HG02678 (cell line): ENCODE measurements at regions not wholly inside any gene's neighbourhood (a gene's known extent, or its start where the extent isn't known, plus 50 kb on each side); places are given as distances from the start of the nearest gene placed in this dataset.

Experiments
- ATAC-seq: cut with Tn5 transposase; IDR thresholded peaks from one replicate; pipeline ENCODE4 v1.9.1; 2021; ENCODE audit warnings: mild to moderate bottlenecking, moderate library complexity; ENCODE audit not compliant: unreplicated experiment

- no peak for ATAC-seq
These were observed 378.2 kb upstream of the ROBO2 start for GRCh38 chr3:76661527-76662250.

DNA sequence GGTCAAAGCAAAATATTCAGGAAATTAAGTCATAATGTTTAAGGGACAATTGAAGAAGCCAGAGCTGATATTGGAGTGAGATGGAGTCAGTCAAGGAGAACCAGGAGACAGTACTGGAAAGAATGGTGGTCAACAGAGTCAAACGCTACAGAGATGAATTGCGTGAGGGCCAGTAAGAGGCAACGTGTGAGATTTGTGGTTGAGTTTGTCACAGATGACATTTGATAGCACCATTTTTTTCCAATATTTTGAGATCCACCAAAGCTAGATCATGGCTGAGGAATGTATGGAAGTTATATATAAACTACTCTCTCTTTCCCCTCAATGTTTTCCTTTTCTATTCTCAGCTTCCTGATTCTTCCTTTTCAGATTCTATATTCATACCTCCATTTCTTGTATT is 375.1 kb upstream of the ROBO2 start:
- no peak for ATAC-seq

DNA sequence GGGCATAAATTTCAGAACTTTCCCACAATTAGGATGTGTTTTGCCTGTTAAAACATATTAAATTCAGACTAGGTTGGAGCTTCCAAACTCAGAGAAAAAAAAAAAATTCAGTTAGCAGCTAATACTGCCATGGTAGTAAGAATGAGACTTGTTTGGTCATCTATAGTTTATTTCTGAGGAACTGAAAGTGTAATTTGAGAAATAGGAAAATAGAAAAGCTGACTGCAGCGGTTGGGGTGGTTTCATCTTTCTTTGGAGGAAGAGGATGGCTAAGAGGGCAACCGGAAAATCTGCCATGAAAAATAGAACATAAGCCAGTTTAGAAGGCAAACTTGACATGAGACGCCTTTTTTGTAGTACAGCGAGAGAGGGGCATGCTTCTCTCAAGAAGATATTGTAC is 371.2 kb upstream of the ROBO2 start:
- no peak for ATAC-seq

DNA sequence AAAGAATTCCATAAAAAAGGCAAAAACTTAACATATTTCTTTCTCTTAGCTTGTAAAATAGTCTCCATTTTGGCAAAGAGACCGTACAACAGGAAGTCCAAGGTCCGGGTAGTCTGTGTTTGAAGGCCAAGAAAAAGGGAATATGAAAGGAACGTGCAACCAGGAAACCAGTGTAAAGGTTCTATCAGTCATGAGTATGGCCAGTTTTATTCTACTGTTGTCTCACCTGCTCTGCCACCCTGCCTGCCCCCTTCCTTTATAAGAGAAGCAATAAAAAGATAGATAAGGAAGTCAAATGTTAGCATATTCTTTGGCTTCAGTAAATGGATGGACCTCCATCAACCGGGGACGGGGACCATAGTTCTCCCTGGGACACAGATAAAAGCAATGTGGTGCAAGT is 370.6 kb upstream of the ROBO2 start:
- no peak for ATAC-seq

DNA sequence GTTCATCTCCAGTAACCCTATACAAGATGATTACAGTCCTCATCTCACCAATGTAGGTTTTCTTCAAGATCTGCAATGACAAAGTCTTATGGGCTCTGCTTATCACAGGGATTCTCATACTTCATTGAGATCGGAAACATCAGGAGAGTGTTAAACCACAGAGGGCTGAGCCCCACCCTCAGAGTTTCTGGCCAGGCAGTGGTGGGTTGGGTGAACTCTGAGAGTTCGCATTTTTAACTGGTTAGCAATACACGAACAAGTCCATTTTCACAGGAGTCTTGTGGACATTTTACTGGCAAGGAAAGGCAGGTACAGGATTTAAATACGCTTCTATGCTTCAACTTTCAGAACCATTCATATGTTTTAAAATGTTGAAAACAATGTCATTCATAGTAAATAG is 366.7 kb upstream of the ROBO2 start:
- no peak for ATAC-seq

DNA sequence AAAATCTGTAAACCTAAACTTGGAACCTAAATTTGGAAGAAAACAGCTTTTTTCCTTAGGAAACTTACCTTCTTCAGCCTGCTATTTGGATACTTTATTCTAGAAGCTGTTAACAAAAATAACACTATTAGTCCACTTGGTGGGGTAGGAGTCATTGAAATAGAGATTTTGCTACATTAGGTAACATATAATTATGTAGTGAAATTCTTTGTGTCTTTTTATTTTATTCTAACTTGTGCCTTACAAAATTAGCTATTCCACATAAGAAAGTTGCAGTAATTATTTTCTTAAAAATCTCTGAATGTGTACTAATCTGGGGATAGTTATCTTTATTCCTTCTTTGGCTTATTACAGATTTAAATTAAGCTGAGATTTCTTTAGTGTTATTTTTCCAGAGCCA is 360.4 kb upstream of the ROBO2 start:
- no peak for ATAC-seq

- no peak for ATAC-seq
These were observed 356.6 kb upstream of the ROBO2 start for GRCh38 chr3:76683256-76683655.

DNA sequence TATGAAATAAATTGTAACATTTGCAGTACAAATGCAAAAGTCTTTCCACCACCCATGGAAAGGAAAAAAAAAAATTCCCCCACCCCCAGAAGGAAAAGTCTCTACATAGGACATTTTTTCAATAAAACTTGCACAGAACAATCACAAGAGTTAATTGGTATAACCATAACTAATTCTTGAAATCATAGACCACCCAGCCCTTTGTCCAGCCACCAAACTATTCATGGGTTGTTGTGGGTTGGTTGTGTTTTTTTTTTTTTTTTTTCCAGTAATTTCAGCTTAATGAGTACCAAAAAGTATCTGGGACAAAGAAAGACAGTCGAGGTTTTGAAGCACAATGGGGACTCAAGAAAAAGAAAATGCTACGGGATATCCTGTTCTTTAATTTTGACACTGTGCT is 355.0 kb upstream of the ROBO2 start:
- ATAC-seq: no peak

- ATAC-seq: no peak
These were observed 354.0 kb upstream of the ROBO2 start for GRCh38 chr3:76685858-76686257.

DNA sequence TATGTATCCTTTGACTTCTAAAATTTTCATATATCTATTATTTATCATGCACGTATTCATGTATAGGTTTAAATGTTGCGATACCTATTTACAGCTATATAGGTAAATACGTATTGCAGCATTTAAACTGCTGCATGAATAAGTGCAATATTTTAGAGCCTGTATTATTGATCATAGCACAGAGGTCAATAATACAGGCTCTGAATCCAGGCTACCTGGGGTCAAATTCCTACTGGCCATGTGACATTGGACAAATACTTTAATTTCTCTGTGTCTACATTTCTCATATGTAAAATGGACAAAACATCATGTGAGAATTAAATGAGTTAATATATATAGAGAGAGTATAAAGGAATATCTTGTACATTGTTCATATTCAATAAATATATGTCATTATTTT is 352.9 kb upstream of the ROBO2 start:
- ATAC-seq: no peak

DNA sequence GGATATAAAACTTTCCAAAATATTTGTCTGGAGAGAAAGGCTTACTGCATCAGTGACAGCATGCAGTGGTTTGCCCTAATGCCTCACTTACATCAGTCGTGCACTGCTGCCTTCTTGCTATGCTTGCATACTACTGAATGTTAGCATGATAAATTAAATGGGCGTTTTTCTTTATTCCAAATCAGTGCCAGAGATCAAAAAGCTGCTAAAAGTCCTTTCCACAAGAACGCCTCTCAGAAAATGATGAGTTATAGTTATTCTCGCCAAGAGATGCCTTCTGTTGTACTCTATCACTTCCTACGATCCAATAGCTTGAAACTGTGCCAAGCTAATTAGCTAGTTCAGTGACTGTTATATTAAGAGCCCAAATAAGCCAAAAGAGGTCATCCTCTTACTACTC is 345.8 kb upstream of the ROBO2 start:
- no peak for ATAC-seq

- ATAC-seq: no peak
These were observed 341.7 kb upstream of the ROBO2 start for GRCh38 chr3:76698136-76698706.

DNA sequence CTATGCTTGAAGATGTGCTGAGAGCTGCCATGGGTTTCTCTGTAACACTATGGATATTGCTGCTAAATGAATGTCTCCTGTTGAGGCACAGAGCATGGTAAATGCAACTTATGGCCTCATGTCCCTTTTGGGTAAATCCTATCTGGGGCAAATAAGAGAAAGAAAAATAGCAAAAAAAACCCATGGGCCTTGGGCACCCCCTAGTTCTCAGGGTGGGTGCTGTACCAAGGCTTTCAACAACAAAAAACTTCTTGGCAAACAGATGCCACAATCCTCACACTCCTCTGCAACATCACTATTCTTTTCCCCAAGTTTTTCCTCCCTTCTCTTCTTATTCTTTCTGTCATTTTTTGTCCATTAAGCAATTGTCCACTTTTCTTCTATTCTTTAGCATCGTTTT is 340.1 kb upstream of the ROBO2 start:
- no peak for ATAC-seq

GRCh38 chr3:76700323-76700722 is 339.6 kb upstream of the ROBO2 start:
- ATAC-seq: no peak

- no peak for ATAC-seq
These were observed 337.2 kb upstream of the ROBO2 start for GRCh38 chr3:76702676-76703075.

GRCh38 chr3:76715426-76715825 is 324.5 kb upstream of the ROBO2 start:
- no peak for ATAC-seq

GRCh38 chr3:76723366-76723765 is 316.5 kb upstream of the ROBO2 start:
- ATAC-seq: no peak

DNA sequence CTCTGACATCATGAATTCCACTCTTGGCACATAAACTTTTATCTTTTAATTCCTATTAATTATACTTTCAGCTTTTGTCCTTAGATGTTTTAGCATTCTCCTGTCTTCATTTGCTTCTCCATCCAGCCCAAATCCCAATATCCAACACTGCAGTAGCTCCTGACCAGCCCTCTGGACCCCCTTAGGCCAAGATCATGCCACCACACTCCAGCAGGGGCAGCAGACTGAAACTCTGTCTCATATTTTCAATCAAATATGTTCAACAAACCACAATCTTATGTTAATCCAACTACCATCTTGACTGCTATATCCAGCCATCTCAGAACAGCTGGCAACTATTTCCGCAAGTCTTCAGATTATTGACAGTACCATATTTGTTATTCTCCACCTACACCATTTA is 315.8 kb upstream of the ROBO2 start:
- ATAC-seq: no peak

DNA sequence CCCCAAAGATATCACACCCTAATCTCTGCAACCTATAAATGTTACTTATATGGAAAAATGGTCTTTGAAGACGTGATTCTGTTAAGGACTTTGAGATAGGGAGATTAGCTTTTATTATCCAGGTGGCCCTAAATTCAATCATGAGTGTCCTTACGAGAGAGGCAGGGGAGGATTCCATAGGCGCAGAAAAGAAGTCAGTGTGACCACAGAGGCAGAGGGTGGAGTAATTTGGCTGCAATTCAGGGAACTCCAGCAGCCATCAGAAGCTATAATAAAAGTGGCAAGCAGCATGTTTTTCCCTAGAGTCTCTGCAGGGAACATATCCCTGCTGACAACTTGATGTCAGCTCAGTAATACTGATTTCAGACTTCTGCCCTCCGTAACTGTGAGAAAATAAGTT is 315.2 kb upstream of the ROBO2 start:
- ATAC-seq: no peak

DNA sequence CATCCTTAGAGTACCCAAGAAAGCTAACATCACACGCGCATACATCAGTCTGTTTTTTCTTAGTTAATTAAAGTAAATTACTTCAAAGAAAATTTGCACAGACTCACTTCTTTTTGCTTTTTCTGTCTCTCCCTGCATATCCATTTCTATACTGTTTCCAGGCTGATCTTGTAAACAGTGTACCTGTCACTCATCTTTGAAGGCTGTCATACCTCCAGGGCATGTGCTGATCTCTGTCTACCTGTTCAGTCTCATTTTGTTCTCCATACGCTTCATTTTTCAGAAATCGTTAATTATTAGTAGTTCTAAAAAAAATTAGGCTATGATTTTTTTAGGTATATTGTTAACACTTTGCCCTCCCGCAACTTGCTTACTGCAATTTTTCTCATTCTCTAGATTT is 313.9 kb upstream of the ROBO2 start:
- no peak for ATAC-seq

DNA sequence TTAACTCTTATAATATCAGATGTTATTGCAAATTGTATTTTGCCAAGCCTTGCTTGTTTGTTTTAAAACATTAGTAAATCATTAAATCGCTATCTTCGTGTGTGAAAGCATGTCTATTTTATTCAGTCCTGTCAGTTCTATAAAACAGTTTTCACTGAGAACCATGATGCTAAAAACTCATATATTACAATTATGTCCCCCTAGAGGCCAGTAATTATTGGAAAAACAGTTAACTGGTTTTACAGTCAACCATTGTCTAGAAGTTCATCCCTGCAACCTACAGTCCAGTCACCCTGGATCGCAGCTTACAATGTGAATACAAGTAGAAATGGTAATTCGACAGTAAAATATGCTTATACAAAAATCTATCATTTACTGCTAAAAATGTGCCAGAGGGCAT is 311.5 kb upstream of the ROBO2 start:
- ATAC-seq: no peak

GRCh38 chr3:76731471-76731870 is 308.4 kb upstream of the ROBO2 start:
- ATAC-seq: no peak
